ENCODE measurements at regions not wholly inside any gene's neighbourhood (a gene's known extent, or its start where the extent isn't known, plus 50 kb on each side); places are given as distances from the start of the nearest gene placed in this dataset.

- DNase-seq (ENCODE audit: low read depth): no peak
Observed at GRCh38 chr22:48841881-48842582, 985.6 kb downstream of the BRD1 start.

- no peak for DNase-seq (ENCODE audit: low read depth)
Observed at GRCh38 chr22:48840112-48840949, 987.3 kb downstream of the BRD1 start.

GRCh38 chr22:48838846-48839730, 988.6 kb downstream of the BRD1 start:
- no peak for DNase-seq (ENCODE audit: low read depth)

- DNase-seq (ENCODE audit: low read depth): no peak
Observed at GRCh38 chr22:48838376-48838775, 989.3 kb downstream of the BRD1 start.

- DNase-seq (ENCODE audit: low read depth): no peak
Observed at GRCh38 chr22:48837341-48837935, 990.2 kb downstream of the BRD1 start.

- no peak for DNase-seq (ENCODE audit: low read depth)
Observed at GRCh38 chr22:48836673-48837340, 990.9 kb downstream of the BRD1 start.

GRCh38 chr22:48835857-48836672, 991.6 kb downstream of the BRD1 start:
- no peak for DNase-seq (ENCODE audit: low read depth)

GRCh38 chr22:48835364-48835763, 992.3 kb downstream of the BRD1 start:
- DNase-seq (ENCODE audit: low read depth): no peak

- DNase-seq (ENCODE audit: low read depth): no peak
Observed at GRCh38 chr22:48834404-48834803, 993.3 kb downstream of the BRD1 start.

GRCh38 chr22:48832592-48832991, 995.1 kb downstream of the BRD1 start:
- DNase-seq (ENCODE audit: low read depth): no peak

GRCh38 chr22:48829908-48830307, 997.8 kb downstream of the BRD1 start:
- no peak for DNase-seq (ENCODE audit: low read depth)

GRCh38 chr22:48828688-48829087, 999.0 kb downstream of the BRD1 start:
- no peak for DNase-seq (ENCODE audit: low read depth)

- no peak for DNase-seq (ENCODE audit: low read depth)
Observed at GRCh38 chr22:48827904-48828555, 999.6 kb downstream of the BRD1 start.

GRCh38 chr22:48827268-48827846, 1000.3 kb downstream of the BRD1 start:
- DNase-seq (ENCODE audit: low read depth): no peak

- no peak for DNase-seq (ENCODE audit: low read depth)
Observed at GRCh38 chr22:48826546-48826945, 1001.1 kb downstream of the BRD1 start.

GRCh38 chr22:48825802-48826520, 1001.7 kb downstream of the BRD1 start:
- DNase-seq (ENCODE audit: low read depth): no peak

- DNase-seq (ENCODE audit: low read depth): no peak
Observed at GRCh38 chr22:48824712-48825651, 1002.7 kb downstream of the BRD1 start.

- no peak for DNase-seq (ENCODE audit: low read depth)
Observed at GRCh38 chr22:48823941-48824340, 1003.7 kb downstream of the BRD1 start.
